Nephron (organoid): ENCODE measurements at regions not wholly inside any gene's neighbourhood (a gene's known extent, or its start where the extent isn't known, plus 50 kb on each side); places are given as distances from the start of the nearest gene placed in this dataset.

Experiments used
- H3K27ac Mint-ChIP-seq, 3 experiments: 2 replicates each; pipeline ENCODE4 v1.8.0; 2020; ENCODE audit warnings: mixed read lengths in 3 of 3, mild to moderate bottlenecking in 2 of 3, moderate library complexity in 1 of 3
- H3K27me3 Mint-ChIP-seq: 2 replicates; pipeline ENCODE4 v1.8.0; 2021; ENCODE audit warnings: low read depth, mild to moderate bottlenecking, moderate library complexity, mixed read lengths
- H3K36me3 Mint-ChIP-seq: 2 replicates; pipeline ENCODE4 v1.8.0; 2020; ENCODE audit warnings: low read depth, mixed read lengths
- H3K4me1 Mint-ChIP-seq: 2 replicates; pipeline ENCODE4 v1.8.0; 2020; ENCODE audit warnings: mixed read lengths
- H3K4me3 Mint-ChIP-seq, 3 experiments: 2 replicates each; pipeline ENCODE4 v1.8.0; 2020; ENCODE audit warnings: mild to moderate bottlenecking in 3 of 3, mixed read lengths in 3 of 3, moderate library complexity in 2 of 3
- H3K9me3 Mint-ChIP-seq: 2 replicates; pipeline ENCODE4 v1.8.0; 2020; ENCODE audit warnings: mixed read lengths
- TF ChIP-seq, protein P1 (sequence below), 3 experiments: fragments of 200-600 bp; sonication (generic); IDR thresholded peaks; one replicate each; pipeline ENCODE4 v1.5.0; 2021; ENCODE audit warnings: antibody characterized with exemption in 3 of 3; ENCODE audit not compliant: unreplicated experiment in 3 of 3

DNA sequence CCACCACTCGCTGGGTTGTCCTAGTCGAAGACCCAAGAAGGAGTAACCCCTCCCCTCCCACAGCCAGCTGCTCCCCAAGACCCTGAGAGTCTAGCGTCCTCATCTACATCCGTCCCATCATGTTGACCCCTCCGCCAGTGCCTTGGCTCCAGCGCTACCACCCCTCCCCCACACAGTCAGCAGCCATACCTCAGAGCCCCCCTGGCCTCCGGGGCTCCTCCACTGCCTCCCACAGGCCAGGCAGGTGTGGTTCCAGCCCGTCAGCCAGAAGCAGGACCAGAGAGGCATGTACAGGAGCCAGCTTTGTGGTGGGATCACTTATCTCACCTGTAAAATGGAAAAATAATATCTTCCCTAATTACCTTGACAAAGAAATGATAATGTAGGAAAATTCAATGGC is 51.5 kb upstream of the PHF21B start:
- Mint-ChIP-seq H3K27ac (no peak overlapping the region), H3K27me3 (peaks cover 4% of the 10 kb centered on the region), H3K36me3 (no peaks in the 10 kb centered on the region), H3K9me3 (no peaks in the 10 kb centered on the region), H3K4me3 (no peak overlapping the region), H3K4me1 (peaks cover 9% of the 10 kb centered on the region)
- TF ChIP-seq, protein P1, sequence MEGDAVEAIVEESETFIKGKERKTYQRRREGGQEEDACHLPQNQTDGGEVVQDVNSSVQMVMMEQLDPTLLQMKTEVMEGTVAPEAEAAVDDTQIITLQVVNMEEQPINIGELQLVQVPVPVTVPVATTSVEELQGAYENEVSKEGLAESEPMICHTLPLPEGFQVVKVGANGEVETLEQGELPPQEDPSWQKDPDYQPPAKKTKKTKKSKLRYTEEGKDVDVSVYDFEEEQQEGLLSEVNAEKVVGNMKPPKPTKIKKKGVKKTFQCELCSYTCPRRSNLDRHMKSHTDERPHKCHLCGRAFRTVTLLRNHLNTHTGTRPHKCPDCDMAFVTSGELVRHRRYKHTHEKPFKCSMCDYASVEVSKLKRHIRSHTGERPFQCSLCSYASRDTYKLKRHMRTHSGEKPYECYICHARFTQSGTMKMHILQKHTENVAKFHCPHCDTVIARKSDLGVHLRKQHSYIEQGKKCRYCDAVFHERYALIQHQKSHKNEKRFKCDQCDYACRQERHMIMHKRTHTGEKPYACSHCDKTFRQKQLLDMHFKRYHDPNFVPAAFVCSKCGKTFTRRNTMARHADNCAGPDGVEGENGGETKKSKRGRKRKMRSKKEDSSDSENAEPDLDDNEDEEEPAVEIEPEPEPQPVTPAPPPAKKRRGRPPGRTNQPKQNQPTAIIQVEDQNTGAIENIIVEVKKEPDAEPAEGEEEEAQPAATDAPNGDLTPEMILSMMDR (IDR thresholded peaks at IDR 0.05; ENCODE audit: unreplicated experiment in 3 of 3) = no peak

DNA sequence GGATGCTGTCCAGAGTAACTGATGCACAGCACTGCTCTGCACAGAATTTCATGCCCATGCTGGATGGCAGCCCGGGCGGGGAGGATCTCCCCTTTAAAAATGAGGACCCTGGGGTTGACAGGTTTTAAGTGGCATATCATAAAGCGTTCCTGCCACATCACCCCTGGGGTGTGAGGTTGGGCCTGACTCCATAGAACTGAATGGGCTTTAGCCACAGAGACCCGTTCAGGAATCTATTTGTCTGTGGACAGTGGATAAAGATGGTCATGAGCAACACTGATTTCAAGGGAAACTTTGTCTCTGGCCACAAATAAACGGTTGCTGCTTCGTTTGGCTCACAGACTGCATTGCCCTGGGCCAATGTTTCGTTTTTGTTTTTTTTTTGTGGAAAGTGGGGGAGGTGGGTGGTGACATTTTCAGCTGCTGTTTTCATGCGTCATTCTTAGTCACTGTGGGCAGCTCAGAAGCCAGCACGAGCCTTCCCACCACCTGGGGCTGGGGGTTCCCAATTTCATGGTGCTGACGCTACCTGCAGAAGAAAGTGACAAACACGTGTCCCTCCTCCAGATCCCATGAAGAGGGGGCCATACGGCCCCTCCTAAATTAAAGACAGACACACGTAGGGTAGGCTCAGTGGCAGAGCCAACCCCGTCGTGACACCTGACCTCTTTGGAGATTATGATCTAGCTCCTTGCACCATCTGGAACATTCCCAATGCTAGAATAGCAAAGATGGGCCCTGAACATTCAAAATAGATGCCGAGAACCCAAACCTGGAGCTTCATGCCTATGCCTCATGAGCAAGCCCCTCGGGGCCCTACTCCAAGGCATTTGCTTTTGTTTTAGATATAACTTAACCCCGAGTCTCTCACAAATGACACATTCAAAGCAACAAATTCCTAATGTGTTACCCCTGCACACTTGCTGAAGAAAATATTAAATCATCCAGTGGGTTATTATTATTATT is 54.8 kb upstream of the PHF21B start:
- peaks cover 7% of the 10 kb centered on the region for H3K9me3 Mint-ChIP-seq
- H3K4me1 Mint-ChIP-seq = no peaks in the 10 kb centered on the region
- H3K36me3 Mint-ChIP-seq = no peaks in the 10 kb centered on the region
- TF ChIP-seq, protein P1 (IDR thresholded peaks at IDR 0.05; ENCODE audit: unreplicated experiment in 3 of 3) = no peak
- peaks cover 4% of the 10 kb centered on the region for H3K27me3 Mint-ChIP-seq
- H3K4me3 Mint-ChIP-seq = no peak overlapping the region
- H3K27ac Mint-ChIP-seq = no peak overlapping the region

DNA sequence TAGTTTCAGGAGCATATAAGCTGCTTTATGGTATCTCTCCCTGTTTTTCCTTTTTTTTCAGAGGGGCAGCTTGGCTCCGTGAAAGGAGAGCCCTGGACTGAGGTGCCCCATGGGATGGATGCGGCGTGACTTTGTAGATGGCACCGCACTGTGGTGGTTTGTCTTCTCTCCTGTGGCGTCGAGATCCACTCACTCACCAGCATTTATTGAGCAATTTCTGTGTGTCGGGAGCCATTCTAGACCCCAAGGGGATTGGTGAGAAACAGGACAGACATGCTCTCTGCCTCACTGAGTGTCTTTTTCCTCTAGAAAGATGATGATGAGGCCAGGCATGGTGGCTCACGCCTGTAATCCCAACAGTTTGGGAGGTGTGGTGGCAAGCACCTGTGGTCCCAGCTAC is 55.9 kb upstream of the PHF21B start:
- Mint-ChIP-seq H3K36me3 (no peaks in the 10 kb centered on the region), H3K27ac (no peak overlapping the region), H3K4me1 (no peaks in the 10 kb centered on the region), H3K9me3 (peaks cover 7% of the 10 kb centered on the region), H3K4me3 (no peak overlapping the region), H3K27me3 (peaks cover 10% of the 10 kb centered on the region)
- TF ChIP-seq, protein P1 (IDR thresholded peaks at IDR 0.05; ENCODE audit: unreplicated experiment in 3 of 3) = no peak

DNA sequence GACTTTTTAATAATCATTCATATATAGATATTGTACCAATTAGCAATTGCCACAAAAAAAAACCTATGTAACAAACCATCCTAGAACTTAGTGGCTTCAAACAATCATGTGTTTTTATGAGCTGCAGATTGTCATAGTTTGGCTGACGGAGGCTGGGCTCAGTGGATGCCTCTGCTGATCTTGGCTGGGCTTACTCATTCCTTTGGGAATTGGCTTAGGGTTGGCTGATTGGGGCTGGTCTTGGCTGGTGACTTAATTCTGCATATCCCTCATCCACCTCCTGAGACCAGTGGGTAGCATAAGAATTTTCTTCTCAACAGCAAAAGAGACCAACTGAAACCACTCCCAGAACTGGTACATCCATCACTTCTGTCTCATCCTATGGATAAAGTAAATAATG is 57.9 kb upstream of the PHF21B start:
- Mint-ChIP-seq H3K4me1 (no peaks in the 10 kb centered on the region), H3K27me3 (peaks cover 27% of the 10 kb centered on the region), H3K4me3 (no peak overlapping the region), H3K9me3 (peaks cover 7% of the 10 kb centered on the region), H3K36me3 (no peaks in the 10 kb centered on the region), H3K27ac (no peak overlapping the region)
- TF ChIP-seq, protein P1 (IDR thresholded peaks at IDR 0.05; ENCODE audit: unreplicated experiment in 3 of 3) = no peak

DNA sequence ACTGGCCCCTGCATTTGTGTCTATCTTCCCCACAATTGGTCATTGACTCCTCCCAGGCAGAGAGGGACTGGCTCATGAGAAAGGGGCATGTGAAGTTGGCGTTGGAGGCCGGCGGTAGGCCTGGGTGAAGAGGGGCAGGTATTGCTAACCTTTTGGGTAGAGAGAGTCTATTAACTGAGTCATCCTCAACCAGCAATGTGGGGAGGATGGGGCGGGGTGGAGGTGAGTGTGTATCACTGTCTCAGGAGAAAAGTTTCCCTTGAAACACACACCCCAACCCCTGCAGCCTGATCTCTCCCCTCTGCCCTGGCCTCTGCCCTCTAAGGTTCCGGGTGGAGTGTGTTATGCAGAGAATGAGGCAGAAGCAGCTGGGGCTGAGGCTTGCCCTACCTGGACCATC is 60.1 kb upstream of the PHF21B start:
- Mint-ChIP-seq H3K4me1 (no peaks in the 10 kb centered on the region), H3K4me3 (no peak overlapping the region), H3K27ac (no peak overlapping the region), H3K9me3 (peaks cover 7% of the 10 kb centered on the region), H3K36me3 (no peaks in the 10 kb centered on the region), H3K27me3 (peaks cover 39% of the 10 kb centered on the region)
- TF ChIP-seq, protein P1 (IDR thresholded peaks at IDR 0.05; ENCODE audit: unreplicated experiment in 3 of 3) = no peak

DNA sequence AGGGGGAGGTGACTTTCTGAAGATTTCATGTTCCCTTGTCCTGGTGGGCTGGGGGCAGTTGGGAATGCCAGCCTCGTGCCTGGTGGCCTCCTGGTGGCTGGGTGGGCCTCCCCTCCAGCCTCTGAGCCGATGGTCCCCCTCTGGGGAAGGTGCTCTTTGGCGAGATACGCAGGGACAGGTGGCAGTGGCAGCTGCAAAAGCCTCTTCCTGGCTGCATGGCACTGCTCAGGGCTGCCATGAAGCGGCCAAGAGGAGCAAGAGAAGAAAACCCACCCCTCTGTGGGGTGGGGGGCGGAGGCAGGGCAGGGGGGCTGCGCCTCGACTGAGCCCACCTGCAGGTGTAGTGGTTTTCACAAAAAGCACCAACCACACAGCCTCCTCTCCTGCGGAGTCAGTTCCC is 61.8 kb upstream of the PHF21B start:
- H3K4me1 Mint-ChIP-seq = no peaks in the 10 kb centered on the region
- H3K27ac Mint-ChIP-seq = no peak overlapping the region
- peaks cover 54% of the 10 kb centered on the region for H3K27me3 Mint-ChIP-seq
- H3K9me3 Mint-ChIP-seq = peaks cover 7% of the 10 kb centered on the region
- H3K4me3 Mint-ChIP-seq = no peak overlapping the region
- no peaks in the 10 kb centered on the region for H3K36me3 Mint-ChIP-seq
- TF ChIP-seq, protein P1 (IDR thresholded peaks at IDR 0.05; ENCODE audit: unreplicated experiment in 3 of 3) = no peak
